Activated CD8-positive, alpha-beta memory T cell treated with anti-CD3 and anti-CD28 coated beads for 36 hours (primary cell): ENCODE measurements at regions not wholly inside any gene's neighbourhood (a gene's known extent, or its start where the extent isn't known, plus 50 kb on each side); places are given as distances from the start of the nearest gene placed in this dataset.
"Not testable (repeated sequence)": the region's sequence is repeated elsewhere in the genome, so short reads cannot be mapped to it uniquely, and the experiment has no call there.

Experiments
- CTCF ChIA-PET: fragments of 350-600 bp; sonication (Branson Sonifier 250); formaldehyde crosslinking; loops from one replicate; lab custom pipeline; 2021; ENCODE audit warnings: antibody characterized with exemption; lab: Charles Lee
- POLR2A ChIA-PET: fragments of 350-600 bp; sonication (Branson Sonifier 250); formaldehyde crosslinking; loops from one replicate; lab custom pipeline; 2021; ENCODE audit warnings: antibody characterized with exemption; lab: Charles Lee

- ChIA-PET POLR2A (no interaction called here), CTCF (no interaction called here)
Measured at GRCh38 chr15:67917037-67917436, 77.2 kb upstream of the RNU6-1 start.

- ChIA-PET POLR2A (no interaction called here), CTCF (no interaction called here)
Measured at GRCh38 chr15:67917636-67918035, 77.8 kb upstream of the RNU6-1 start.

DNA sequence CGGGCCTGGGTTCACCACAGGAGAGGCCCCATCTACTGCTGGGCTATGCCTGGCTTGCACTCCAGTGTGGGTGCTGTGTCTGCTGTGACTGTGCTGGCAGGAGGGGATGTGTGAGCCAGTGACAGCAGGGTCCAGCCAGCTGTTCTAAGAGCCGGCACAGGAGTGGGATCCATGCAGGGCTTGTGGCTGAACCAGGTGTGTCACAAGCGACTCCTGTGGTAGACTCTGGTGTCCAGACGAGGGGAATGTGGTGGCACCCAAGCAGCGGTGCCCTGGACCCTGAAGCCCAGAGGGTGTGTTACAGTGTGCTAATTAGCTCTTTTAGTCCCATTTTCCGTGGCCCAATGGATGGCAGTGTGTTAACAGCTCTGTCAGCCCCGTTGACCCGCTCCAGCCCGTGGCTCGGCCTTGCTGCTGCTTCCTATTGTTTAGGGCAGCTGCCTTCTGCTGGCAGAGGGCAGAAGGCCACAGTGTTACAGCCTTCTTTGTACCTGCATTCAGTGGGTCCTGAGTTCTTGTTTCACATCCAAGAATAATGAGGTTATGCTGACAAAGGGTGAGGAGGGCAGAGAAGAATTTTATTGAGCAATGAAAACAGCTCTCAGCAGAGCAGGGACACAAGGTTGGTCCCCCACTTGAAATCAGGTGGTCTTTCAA is 78.5 kb upstream of the RNU6-1 start:
- ChIA-PET CTCF (no interaction called here), POLR2A (interaction anchor here (0.5 kb wide), 1 partner anchor 294 kb away, joined by 3 read pairs; no protein-coding TSS in a partner anchor)

DNA sequence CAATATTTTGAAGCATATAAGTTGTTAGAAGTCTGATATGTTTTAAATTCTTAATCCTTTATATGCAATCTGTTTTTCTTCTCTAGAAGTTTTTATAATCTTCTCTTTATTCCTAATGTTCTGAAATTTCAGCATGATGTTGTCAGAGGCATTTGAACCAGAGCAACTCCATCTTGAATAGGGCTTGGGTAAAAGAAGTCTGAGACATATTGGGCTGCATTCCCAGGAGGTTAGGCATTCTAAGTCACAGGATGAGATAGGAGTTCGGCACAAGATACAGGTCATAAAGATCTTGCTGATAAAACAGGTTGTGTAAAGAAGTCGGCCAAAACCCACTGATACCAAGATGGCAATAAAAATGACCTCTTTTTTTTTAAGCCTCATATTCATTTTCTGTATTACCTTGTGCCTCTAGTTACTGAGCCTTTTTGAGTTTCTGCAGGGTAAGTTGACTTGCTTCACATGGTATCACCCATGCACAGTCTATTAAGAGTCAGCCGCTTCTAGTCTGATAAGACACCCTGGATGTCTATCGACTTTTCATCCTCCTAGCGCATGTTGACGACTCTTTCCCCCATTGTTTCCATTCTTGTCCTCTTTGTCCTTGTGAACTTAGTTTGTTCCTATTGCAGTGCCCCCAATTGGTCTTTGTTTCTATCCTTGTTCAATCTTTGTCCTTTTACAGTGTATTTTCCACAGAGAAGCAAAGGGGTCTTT is 80.8 kb upstream of the RNU6-1 start:
- ChIA-PET CTCF (no interaction called here), POLR2A (no interaction called here)

- ChIA-PET CTCF (no interaction called here), POLR2A (no interaction called here)
Measured at GRCh38 chr15:67922106-67922675, 82.3 kb upstream of the RNU6-1 start.

- POLR2A ChIA-PET, result no interaction called here
- CTCF ChIA-PET, result no interaction called here
Measured at GRCh38 chr15:67922971-67923945, 83.4 kb upstream of the RNU6-1 start.

GRCh38 chr15:67924359-67924974 is 84.6 kb upstream of the RNU6-1 start:
- CTCF ChIA-PET, result no interaction called here
- POLR2A ChIA-PET, result no interaction called here

DNA sequence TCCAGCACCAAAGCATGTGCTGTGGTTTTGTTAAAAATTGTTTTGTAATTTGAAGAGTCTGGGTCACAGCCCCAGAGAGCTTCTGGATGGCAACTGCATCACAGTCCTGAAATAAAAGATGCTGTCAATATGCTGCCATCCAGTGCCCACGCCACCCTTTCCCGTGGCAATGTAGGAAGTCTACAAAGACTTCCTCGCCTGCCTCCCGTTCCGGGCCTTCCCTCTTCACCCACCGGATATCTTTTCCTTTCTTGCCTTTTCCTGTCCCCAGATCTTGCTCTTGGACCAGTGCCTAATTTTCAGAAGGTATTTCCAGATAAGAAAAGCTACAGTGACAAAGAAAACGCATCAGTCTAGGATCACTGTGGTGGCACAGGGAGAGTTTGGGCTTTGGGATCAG is 85.3 kb upstream of the RNU6-1 start:
- CTCF ChIA-PET, result no interaction called here
- POLR2A ChIA-PET, result no interaction called here

DNA sequence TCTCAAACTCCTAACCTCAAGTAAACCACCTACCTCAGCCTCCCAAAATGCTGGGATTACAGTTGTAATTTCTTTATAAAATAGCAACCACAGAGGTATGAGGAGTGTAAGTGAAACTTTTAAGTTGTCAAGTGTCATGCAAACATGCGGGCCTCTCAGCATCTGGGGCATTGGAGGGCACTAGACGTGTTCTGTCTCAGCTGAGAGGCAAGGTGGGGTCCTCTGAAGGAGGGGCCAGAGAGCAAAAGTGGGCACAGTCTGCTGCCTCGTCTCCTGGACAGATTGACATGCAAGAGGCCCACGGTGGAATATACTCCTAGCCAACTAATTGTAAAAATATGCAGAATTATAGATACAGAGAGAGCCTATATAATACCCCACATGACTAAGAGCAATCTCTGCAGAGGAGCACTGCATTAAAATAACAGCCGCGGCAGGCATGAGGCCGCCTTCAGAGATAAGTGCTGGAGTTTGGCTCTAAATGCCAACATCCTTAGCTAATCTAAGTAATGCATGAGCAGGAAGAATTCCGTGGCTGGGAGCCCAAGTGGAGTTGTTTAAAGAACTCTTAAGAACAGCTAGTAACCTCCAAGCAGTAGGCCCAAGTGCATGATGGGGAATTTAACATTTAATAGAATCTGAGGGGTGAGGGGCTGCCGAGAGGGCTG is 87.8 kb upstream of the RNU6-1 start:
- CTCF ChIA-PET, result no interaction called here
- POLR2A ChIA-PET, result no interaction called here

DNA sequence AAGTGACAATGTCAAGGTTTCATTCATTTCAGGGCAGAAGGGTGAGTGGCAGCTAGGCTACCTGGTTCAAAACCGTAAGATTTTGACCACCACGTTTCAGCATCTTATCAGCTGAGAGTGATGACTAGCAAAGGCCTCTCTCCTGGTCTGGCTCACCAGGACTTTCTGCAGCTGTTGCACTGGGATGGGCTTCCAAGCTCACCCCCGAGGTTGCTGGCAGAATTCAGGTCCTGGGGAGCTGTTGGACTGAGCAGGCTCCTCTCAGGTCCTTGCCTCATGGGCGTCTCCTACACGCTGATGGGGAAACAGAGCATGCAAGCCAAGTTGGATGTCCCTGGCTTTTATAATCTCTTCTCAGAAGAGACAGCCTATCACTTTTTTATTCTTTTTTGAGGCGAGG is 88.8 kb upstream of the RNU6-1 start:
- ChIA-PET POLR2A (no interaction called here), CTCF (no interaction called here)

DNA sequence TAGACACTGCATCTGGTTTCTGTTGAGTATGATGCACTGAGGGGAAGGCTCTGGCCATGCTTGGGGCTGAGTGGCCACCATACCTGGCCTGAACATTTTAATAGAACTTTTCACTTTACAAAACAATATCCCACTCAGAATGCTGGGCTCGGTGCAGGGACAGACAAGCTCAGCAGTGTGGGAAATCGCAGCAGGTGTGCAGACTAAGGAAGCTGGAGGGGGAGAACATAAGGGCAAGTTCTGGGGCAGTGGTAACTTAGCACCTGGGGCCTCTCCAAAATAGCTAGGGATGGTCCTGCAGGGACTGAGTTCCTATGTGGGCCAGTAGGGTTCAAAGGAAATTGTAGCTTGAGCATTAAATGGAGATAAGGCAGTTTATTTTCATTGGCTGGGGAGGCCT is 90.9 kb upstream of the RNU6-1 start:
- ChIA-PET POLR2A (no interaction called here), CTCF (no interaction called here)

DNA sequence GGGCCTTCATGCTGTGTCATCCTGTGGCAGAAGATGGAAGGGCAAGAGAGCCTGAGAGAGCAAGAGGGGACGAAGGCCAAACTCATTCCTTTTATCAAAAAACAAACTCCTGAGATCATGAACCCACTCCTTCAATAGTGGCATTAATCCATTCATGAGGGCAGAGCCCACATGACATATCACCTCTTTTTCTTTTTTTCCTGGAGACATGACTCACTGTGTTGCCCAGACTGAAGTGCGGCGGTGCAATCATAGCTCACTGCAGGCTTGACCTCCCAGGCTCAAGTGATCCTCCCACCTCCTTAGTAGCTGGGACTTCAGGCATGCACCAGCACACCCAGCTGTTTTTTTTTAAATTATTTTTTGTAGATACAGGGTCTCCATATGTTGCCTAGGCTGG is 92.0 kb upstream of the RNU6-1 start:
- CTCF ChIA-PET, result no interaction called here
- POLR2A ChIA-PET, result no interaction called here

- CTCF ChIA-PET, POLR2A ChIA-PET: not testable (repeated sequence)
Measured at GRCh38 chr15:67934126-67934525, 94.3 kb upstream of the RNU6-1 start.

GRCh38 chr15:67935244-67935643 is 95.4 kb upstream of the RNU6-1 start:
- CTCF ChIA-PET, result no interaction called here
- POLR2A ChIA-PET, result no interaction called here

DNA sequence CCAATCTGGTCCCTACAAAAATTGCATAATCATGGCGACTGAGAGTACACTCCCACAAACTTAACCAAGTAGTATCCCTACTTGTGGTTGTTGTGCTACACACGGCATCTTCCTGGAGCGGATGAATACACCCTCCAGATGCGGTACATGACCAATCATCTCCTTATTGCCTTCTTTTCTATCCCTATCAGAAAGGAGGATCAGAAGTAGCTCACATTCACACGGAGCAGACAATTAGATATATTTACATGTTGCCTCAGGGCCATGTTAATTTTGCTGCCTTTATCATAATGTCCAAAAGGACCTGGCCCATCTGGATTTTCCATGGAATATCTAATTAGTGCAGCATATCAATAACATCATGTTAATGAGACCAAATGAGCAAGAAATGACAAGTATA is 96.4 kb upstream of the RNU6-1 start:
- CTCF ChIA-PET, result no interaction called here

GRCh38 chr15:67937153-67937761 is 97.4 kb upstream of the RNU6-1 start:
- ChIA-PET POLR2A (no interaction called here), CTCF (no interaction called here)

More for the DNA sequence above, 96.4 kb upstream of the RNU6-1 start:
- POLR2A ChIA-PET, result no interaction called here

DNA sequence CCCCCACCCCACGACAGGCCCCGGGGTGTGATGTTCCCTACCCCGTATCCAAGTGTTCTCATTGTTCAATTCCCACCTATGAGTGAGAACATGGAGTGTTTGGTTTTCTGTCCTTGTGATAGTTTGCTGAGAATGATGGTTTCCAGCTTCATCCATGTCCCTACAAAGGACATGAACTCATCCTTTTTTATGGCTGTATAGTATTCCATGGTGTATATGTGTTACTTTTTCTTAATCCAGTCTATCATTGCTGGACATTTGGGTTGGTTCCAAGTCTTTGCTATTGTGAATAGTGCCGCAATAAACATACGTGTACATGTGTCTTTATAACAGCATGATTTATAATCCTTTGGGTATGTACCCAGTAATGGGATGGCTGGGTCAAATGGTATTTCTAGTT is 99.3 kb upstream of the RNU6-1 start:
- CTCF ChIA-PET, POLR2A ChIA-PET: not testable (repeated sequence)

GRCh38 chr15:67939588-67940323 is 99.9 kb upstream of the RNU6-1 start:
- POLR2A ChIA-PET, CTCF ChIA-PET: not testable (repeated sequence)
